M059J (cell line): ENCODE measurements at regions not wholly inside any gene's neighbourhood (a gene's known extent, or its start where the extent isn't known, plus 50 kb on each side); places are given as distances from the start of the nearest gene placed in this dataset.
"Not testable (repeated sequence)": the region's sequence is repeated elsewhere in the genome, so short reads cannot be mapped to it uniquely, and the experiment has no call there.

ENCODE experiments used
- DNase-seq: peaks from one replicate; pipeline ENCODE4 v3.0.0-alpha.2; 2012; ENCODE audit warnings: low read depth

- peak; percentile 99 for DNase-seq
These were observed 92.5 kb upstream of the RUNX3 start for GRCh38 chr1:25022361-25023189.

- no peak for DNase-seq
These were observed 91.6 kb upstream of the RUNX3 start for GRCh38 chr1:25021591-25022215.

- DNase-seq: no peak
These were observed 90.9 kb upstream of the RUNX3 start for GRCh38 chr1:25020851-25021590.

GRCh38 chr1:25020173-25020845, 90.2 kb upstream of the RUNX3 start:
- no peak for DNase-seq

- no peak for DNase-seq
These were observed 89.5 kb upstream of the RUNX3 start for GRCh38 chr1:25019337-25020172.

- no peak for DNase-seq
These were observed 88.9 kb upstream of the RUNX3 start for GRCh38 chr1:25018943-25019336.

GRCh38 chr1:25018110-25018735, 88.1 kb upstream of the RUNX3 start:
- peak; percentile 55 for DNase-seq

GRCh38 chr1:25017436-25018109, 87.5 kb upstream of the RUNX3 start:
- peak; percentile 86 for DNase-seq

- no peak for DNase-seq
These were observed 83.2 kb upstream of the RUNX3 start for GRCh38 chr1:25012966-25013962.

- no peak for DNase-seq
These were observed 82.0 kb upstream of the RUNX3 start for GRCh38 chr1:25011943-25012638.

GRCh38 chr1:25011275-25011674, 81.2 kb upstream of the RUNX3 start:
- DNase-seq: no peak

- no peak for DNase-seq
These were observed 79.7 kb upstream of the RUNX3 start for GRCh38 chr1:25009671-25010262.

GRCh38 chr1:25008192-25008485, 78.1 kb upstream of the RUNX3 start:
- DNase-seq: no peak

- not testable (repeated sequence) for DNase-seq
These were observed 77.5 kb upstream of the RUNX3 start for GRCh38 chr1:25007390-25008191.

GRCh38 chr1:25006770-25007169, 76.7 kb upstream of the RUNX3 start:
- DNase-seq: peak; percentile 34

- no peak for DNase-seq
These were observed 74.3 kb upstream of the RUNX3 start for GRCh38 chr1:25004355-25004754.
